NB4 (cell line): ENCODE measurements at regions not wholly inside any gene's neighbourhood (a gene's known extent, or its start where the extent isn't known, plus 50 kb on each side); places are given as distances from the start of the nearest gene placed in this dataset.

Experiments
- DNase-seq: peaks from one replicate; pipeline ENCODE4 v3.0.0; 2010; ENCODE audit warnings: low read depth
- H3K4me3 ChIP-seq: one replicate; pipeline ENCODE4 v1.5.1; 2011; ENCODE audit warnings: mild to moderate bottlenecking, low read depth, low read length, moderate library complexity
- MYC ChIP-seq: IDR thresholded peaks from 2 replicates; pipeline ENCODE4 v1.6.1; 2011; ENCODE audit warnings: low read depth, low read length
- POLR2A ChIP-seq: IDR thresholded peaks from 2 replicates; pipeline ENCODE4 v1.6.1; 2011; ENCODE audit warnings: mild to moderate bottlenecking; ENCODE audit not compliant: insufficient read length; ENCODE audit errors: extremely low read depth
- TF ChIP-seq, protein P1 (sequence below): IDR thresholded peaks from one replicate; pipeline ENCODE4 v1.5.1; 2012; ENCODE audit warnings: low read depth, low read length
- TF ChIP-seq, protein P2 (sequence below): IDR thresholded peaks from 2 replicates; pipeline ENCODE4 v1.6.1; 2011; ENCODE audit warnings: low read depth, low read length

DNA sequence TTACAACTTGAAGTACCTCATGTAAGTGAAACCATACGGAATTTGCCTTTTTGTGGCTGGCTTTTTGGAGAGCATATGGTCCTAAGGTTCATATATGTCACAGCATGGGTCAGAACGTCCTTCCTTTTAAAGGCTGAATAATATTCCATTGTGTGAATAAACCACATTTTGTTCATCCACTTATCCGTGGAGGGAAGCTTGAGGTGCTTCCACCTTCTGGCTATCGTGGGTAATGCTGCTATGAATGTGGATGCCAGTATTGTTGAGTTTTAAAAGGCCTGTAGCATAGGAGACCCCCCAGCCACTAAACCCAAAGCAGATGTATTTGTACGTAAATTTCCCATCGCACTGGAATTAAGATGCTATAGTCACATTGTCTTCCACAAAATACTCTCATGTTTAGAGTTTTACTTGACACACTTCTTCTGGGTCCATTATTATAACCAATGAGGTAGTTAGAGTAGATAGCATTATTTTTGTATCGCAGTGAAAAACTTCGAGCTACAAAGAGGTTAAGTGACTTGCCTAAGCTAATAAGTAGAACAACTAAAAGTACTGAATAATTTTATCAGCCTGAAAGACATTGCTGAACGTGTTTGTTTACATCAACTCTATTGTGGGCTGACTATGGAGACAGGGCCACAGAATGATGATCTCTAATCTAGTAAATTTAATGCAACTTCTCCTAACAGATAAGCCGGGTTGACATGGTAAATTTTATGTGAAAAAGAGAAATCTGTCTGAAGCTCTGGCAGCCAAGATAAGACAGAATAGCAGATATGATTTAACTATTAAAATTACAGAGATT is 183.0 kb upstream of the CTBP2 start:
- TF ChIP-seq, protein P1, sequence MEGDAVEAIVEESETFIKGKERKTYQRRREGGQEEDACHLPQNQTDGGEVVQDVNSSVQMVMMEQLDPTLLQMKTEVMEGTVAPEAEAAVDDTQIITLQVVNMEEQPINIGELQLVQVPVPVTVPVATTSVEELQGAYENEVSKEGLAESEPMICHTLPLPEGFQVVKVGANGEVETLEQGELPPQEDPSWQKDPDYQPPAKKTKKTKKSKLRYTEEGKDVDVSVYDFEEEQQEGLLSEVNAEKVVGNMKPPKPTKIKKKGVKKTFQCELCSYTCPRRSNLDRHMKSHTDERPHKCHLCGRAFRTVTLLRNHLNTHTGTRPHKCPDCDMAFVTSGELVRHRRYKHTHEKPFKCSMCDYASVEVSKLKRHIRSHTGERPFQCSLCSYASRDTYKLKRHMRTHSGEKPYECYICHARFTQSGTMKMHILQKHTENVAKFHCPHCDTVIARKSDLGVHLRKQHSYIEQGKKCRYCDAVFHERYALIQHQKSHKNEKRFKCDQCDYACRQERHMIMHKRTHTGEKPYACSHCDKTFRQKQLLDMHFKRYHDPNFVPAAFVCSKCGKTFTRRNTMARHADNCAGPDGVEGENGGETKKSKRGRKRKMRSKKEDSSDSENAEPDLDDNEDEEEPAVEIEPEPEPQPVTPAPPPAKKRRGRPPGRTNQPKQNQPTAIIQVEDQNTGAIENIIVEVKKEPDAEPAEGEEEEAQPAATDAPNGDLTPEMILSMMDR, result peak; percentile 67
- TF ChIP-seq POLR2A, result no peak
- H3K4me3 ChIP-seq, result no peak overlapping the region
- DNase-seq, result peak; percentile 36

DNA sequence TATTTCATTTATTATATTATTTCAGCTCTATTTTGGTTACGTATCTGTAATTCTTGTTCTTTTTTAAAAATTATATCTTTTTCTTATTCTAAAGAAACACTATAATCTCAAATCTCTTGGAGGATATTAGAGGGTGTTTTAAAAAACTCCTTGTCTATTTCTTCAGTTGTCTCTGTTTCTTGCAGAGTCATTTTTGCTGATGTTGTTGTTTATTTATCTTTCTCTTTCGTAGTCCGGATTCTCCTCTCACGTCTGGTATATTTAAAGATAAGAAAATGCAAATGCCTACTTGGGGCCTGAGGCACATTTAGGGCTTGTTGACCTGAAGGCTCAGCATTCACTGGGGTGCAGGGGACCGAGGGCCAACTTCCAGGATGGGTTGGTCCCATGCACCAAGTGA is 181.2 kb upstream of the CTBP2 start:
- no peak for TF ChIP-seq MYC
- TF ChIP-seq, protein P1, result no peak
- TF ChIP-seq, protein P2, sequence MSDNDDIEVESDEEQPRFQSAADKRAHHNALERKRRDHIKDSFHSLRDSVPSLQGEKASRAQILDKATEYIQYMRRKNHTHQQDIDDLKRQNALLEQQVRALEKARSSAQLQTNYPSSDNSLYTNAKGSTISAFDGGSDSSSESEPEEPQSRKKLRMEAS, result no peak
- no peak for TF ChIP-seq POLR2A
- H3K4me3 ChIP-seq, result no peak overlapping the region
- no peak for DNase-seq

DNA sequence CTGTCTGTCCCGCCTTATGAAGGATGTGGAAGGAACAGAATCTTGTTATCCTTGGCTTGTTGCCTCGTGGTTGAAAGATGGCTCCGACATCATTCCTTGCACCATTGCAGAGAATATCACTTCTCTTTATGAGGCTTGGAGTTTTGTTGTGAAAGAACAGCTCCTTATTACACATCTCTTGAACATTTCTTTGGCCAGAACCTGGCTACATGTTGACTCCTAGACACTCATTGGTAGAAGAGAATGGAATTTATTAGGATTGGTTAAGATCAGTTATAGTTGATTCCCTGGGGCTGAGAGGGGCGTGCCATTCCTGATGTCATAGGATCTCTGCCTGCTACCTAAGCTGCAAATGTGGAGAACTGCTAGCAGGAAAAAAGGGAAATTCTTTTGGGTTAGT is 180.5 kb upstream of the CTBP2 start:
- no peak for DNase-seq
- no peak for TF ChIP-seq POLR2A
- TF ChIP-seq, protein P1, result no peak
- TF ChIP-seq, protein P2, result no peak
- no peak for TF ChIP-seq MYC
- H3K4me3 ChIP-seq, result no peak overlapping the region

DNA sequence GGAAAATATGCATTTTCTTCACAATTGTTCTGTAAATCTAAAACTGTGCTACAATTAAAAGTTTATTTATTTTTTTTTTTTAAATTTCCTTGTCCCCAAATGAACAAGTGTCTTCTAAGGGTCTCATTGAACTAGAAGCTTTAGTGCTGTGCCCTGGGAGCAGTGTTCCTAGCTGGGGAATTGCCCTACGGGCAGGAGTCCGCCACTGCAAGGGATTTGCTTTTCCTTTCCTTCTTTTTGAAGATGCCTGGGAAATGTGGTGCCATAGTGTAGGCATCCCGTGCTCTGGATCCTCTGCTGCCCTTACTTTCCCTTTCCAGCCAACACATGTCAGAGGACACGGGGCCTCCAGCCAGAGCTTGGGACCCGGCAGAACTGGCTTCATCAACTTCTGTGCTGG is 177.1 kb upstream of the CTBP2 start:
- H3K4me3 ChIP-seq, result no peak overlapping the region
- TF ChIP-seq, protein P1, result no peak
- TF ChIP-seq POLR2A, result no peak
- TF ChIP-seq MYC, result no peak
- TF ChIP-seq, protein P2, result no peak
- DNase-seq, result no peak

DNA sequence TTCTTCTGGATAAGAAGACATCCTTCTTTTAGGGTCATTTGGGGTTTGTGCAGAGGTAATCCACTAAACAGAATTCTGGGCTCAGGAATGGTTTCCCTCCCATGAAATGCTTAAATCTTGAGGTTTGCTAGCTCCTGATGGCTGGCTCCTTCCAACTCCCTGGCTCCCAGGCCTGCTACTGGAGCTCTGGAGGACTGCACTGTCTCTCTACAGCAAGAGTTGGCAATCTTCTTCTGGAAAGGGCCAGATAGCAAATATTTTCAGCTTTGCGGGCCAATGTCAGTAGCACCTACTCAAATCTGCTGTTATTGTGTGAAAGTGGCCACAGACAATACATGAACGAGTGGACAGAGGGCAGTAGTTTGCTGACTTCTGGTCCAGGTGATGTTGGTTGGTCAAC is 174.2 kb upstream of the CTBP2 start:
- TF ChIP-seq MYC, result no peak
- TF ChIP-seq, protein P1, result no peak

DNA sequence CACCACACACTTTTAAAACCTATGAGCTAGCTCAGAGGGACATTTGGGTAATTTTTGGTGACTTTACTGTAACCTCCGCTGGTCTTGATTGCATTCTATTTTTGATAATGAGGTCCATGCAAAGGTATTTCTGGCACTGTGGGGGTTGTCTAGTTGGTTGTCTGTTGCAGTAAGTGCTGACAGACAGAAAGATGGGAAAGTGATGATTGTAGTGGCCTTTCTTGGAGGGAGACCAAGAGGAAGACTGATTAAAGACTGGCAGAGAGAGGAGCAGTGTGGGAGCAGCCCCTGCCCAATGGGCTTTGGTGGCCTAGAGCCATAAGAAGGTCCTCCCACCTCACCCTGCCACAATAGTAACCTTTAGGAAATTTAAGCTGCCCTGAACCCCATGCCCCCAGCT is 173.4 kb upstream of the CTBP2 start:
- TF ChIP-seq MYC (no peak), POLR2A (no peak)
- TF ChIP-seq, protein P1, result no peak
- TF ChIP-seq, protein P2, result no peak
- no peak for DNase-seq
- no peak overlapping the region for H3K4me3 ChIP-seq

More for the DNA sequence above, 174.2 kb upstream of the CTBP2 start:
- no peak overlapping the region for H3K4me3 ChIP-seq
- DNase-seq, result no peak
